ENCODE measurements at regions not wholly inside any gene's neighbourhood (a gene's known extent, or its start where the extent isn't known, plus 50 kb on each side); places are given as distances from the start of the nearest gene placed in this dataset.

DNA sequence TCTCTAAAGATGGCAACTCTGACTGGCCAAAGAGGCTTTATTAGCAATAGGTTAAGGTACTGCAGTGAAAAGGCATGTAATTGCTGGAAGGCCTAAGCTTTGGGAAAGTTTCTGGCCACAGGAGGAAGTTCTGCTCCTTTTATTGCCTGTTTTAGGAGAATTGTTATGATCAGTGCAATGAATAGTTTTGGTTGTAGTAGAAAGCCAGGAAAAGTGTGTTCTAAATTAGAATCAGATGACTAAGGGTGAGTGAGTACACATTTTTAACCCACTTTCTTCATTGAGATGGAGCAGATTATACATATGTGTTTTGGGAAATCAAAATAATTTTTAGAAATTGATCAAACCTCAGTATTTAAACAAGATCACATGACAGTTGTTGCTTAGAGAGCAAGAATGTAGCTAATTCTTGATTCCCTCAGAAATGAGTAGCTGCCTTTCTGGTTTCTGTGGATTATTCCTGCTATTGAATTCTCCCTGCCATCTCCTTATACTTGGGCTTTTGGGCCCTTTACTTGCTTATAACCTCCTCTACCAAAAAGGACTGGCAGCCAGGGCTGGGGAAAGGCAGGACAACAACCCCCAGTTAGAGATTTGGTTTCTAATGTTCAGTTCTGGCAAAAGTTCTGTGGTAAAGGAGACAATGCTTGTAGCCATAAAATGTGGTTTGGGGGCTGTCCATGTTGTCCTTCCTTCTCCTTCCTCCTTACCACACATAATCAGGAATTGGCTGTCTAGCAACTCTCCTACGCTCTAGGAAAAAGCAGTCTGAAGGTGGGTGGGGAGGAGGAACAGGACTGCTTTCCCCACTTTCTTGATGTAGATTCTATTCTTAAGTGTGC lies 217.1 kb downstream of the SLC38A4 start (continued):
- TF ChIP-seq, protein P1, sequence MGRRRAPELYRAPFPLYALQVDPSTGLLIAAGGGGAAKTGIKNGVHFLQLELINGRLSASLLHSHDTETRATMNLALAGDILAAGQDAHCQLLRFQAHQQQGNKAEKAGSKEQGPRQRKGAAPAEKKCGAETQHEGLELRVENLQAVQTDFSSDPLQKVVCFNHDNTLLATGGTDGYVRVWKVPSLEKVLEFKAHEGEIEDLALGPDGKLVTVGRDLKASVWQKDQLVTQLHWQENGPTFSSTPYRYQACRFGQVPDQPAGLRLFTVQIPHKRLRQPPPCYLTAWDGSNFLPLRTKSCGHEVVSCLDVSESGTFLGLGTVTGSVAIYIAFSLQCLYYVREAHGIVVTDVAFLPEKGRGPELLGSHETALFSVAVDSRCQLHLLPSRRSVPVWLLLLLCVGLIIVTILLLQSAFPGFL (CRISPR knock-in tag; IDR thresholded peaks at IDR 0.05; ENCODE audit: borderline replicate concordance), result no peak
- no peak for TF ChIP-seq EMX1 (CRISPR knock-in tag; IDR thresholded peaks at IDR 0.05)
- TF ChIP-seq, protein P2, sequence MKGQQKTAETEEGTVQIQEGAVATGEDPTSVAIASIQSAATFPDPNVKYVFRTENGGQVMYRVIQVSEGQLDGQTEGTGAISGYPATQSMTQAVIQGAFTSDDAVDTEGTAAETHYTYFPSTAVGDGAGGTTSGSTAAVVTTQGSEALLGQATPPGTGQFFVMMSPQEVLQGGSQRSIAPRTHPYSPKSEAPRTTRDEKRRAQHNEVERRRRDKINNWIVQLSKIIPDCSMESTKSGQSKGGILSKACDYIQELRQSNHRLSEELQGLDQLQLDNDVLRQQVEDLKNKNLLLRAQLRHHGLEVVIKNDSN (CRISPR knock-in tag; IDR thresholded peaks at IDR 0.05), result no peak
- TF ChIP-seq, protein P3, sequence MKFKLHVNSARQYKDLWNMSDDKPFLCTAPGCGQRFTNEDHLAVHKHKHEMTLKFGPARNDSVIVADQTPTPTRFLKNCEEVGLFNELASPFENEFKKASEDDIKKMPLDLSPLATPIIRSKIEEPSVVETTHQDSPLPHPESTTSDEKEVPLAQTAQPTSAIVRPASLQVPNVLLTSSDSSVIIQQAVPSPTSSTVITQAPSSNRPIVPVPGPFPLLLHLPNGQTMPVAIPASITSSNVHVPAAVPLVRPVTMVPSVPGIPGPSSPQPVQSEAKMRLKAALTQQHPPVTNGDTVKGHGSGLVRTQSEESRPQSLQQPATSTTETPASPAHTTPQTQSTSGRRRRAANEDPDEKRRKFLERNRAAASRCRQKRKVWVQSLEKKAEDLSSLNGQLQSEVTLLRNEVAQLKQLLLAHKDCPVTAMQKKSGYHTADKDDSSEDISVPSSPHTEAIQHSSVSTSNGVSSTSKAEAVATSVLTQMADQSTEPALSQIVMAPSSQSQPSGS (CRISPR knock-in tag; IDR thresholded peaks at IDR 0.05; ENCODE audit: borderline replicate concordance, low read depth), result no peak
- TF ChIP-seq ZNF671 (CRISPR knock-in tag; IDR thresholded peaks at IDR 0.05), result no peak
- TF ChIP-seq CBFB (CRISPR knock-in tag; IDR thresholded peaks at IDR 0.05; ENCODE audit: low read depth), result no peak
- TF ChIP-seq, protein P4, sequence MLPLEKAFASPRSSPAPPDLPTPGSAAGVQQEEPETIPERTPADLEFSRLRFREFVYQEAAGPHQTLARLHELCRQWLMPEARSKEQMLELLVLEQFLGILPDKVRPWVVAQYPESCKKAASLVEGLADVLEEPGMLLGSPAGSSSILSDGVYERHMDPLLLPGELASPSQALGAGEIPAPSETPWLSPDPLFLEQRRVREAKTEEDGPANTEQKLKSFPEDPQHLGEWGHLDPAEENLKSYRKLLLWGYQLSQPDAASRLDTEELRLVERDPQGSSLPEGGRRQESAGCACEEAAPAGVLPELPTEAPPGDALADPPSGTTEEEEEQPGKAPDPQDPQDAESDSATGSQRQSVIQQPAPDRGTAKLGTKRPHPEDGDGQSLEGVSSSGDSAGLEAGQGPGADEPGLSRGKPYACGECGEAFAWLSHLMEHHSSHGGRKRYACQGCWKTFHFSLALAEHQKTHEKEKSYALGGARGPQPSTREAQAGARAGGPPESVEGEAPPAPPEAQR (CRISPR knock-in tag; IDR thresholded peaks at IDR 0.05), result no peak
- TF ChIP-seq, protein P5, sequence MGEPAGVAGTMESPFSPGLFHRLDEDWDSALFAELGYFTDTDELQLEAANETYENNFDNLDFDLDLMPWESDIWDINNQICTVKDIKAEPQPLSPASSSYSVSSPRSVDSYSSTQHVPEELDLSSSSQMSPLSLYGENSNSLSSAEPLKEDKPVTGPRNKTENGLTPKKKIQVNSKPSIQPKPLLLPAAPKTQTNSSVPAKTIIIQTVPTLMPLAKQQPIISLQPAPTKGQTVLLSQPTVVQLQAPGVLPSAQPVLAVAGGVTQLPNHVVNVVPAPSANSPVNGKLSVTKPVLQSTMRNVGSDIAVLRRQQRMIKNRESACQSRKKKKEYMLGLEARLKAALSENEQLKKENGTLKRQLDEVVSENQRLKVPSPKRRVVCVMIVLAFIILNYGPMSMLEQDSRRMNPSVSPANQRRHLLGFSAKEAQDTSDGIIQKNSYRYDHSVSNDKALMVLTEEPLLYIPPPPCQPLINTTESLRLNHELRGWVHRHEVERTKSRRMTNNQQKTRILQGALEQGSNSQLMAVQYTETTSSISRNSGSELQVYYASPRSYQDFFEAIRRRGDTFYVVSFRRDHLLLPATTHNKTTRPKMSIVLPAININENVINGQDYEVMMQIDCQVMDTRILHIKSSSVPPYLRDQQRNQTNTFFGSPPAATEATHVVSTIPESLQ (CRISPR knock-in tag; IDR thresholded peaks at IDR 0.05), result no peak
- no peak for TF ChIP-seq ZBTB21 (CRISPR knock-in tag; IDR thresholded peaks at IDR 0.05; ENCODE audit: borderline replicate concordance)
- no peak for TF ChIP-seq ZNF219 (CRISPR knock-in tag; IDR thresholded peaks at IDR 0.05; ENCODE audit: borderline replicate concordance)
- TF ChIP-seq, protein P6, sequence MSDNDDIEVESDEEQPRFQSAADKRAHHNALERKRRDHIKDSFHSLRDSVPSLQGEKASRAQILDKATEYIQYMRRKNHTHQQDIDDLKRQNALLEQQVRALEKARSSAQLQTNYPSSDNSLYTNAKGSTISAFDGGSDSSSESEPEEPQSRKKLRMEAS (CRISPR knock-in tag; IDR thresholded peaks at IDR 0.05), result no peak
- TF ChIP-seq TP53 (CRISPR knock-in tag; IDR thresholded peaks at IDR 0.05), result no peak
- TF ChIP-seq, protein P7, sequence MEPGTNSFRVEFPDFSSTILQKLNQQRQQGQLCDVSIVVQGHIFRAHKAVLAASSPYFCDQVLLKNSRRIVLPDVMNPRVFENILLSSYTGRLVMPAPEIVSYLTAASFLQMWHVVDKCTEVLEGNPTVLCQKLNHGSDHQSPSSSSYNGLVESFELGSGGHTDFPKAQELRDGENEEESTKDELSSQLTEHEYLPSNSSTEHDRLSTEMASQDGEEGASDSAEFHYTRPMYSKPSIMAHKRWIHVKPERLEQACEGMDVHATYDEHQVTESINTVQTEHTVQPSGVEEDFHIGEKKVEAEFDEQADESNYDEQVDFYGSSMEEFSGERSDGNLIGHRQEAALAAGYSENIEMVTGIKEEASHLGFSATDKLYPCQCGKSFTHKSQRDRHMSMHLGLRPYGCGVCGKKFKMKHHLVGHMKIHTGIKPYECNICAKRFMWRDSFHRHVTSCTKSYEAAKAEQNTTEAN (CRISPR knock-in tag; IDR thresholded peaks at IDR 0.05), result no peak

DNA sequence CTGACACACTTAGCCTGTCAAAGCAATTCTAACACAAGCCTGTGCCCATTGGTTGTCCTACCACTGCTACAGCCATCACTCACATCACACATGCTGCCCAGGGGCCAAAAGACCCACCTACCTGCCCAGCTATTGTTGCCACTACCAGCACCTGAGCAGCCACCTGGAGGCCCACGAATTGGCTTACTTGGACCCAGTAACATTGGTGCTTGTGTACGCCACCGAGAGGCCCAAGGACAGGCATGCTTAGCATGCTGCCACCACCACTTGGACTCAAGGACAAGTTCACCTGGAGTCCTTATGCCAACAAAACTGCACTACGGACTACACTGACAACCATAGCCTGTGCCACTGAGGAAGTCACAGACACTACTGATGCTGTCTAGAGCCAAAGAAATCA lies 221.1 kb downstream of the SLC38A4 start:
- ChIA-PET CTCF (no interaction called here), POLR2A (no interaction called here)
- Mint-ChIP-seq H3K36me3 (no peaks in the 10 kb centered on the region), H3K27ac (no peak overlapping the region), H3K9me3 (peaks cover 19% of the 10 kb centered on the region), H3K27me3 (ENCODE audit: low read depth) (no peaks in the 10 kb centered on the region), H3K4me3 (no peak overlapping the region), H3K4me1 (peaks cover 5% of the 10 kb centered on the region)
- ATAC-seq (no peak), DNase-seq (ENCODE audit: low spot score) (no peak)
- TF ChIP-seq NFYB (CRISPR knock-in tag; conservative IDR thresholded peaks at IDR 0.05; ENCODE audit: low read depth) (no peak), NR1H2 (CRISPR knock-in tag; IDR thresholded peaks at IDR 0.05) (no peak), JUN (CRISPR knock-in tag; IDR thresholded peaks at IDR 0.05) (no peak), SMAD3 (CRISPR knock-in tag; IDR thresholded peaks at IDR 0.05; ENCODE audit: borderline replicate concordance) (no peak), HMGA2 (CRISPR knock-in tag; IDR thresholded peaks at IDR 0.05) (no peak)
- TF ChIP-seq, protein P8, sequence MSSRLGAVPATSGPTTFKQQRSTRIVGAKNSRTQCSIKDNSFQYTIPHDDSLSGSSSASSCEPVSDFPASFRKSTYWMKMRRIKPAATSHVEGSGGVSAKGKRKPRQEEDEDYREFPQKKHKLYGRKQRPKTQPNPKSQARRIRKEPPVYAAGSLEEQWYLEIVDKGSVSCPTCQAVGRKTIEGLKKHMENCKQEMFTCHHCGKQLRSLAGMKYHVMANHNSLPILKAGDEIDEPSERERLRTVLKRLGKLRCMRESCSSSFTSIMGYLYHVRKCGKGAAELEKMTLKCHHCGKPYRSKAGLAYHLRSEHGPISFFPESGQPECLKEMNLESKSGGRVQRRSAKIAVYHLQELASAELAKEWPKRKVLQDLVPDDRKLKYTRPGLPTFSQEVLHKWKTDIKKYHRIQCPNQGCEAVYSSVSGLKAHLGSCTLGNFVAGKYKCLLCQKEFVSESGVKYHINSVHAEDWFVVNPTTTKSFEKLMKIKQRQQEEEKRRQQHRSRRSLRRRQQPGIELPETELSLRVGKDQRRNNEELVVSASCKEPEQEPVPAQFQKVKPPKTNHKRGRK (CRISPR knock-in tag; IDR thresholded peaks at IDR 0.05; ENCODE audit: borderline replicate concordance), result no peak
- TF ChIP-seq, protein P9, sequence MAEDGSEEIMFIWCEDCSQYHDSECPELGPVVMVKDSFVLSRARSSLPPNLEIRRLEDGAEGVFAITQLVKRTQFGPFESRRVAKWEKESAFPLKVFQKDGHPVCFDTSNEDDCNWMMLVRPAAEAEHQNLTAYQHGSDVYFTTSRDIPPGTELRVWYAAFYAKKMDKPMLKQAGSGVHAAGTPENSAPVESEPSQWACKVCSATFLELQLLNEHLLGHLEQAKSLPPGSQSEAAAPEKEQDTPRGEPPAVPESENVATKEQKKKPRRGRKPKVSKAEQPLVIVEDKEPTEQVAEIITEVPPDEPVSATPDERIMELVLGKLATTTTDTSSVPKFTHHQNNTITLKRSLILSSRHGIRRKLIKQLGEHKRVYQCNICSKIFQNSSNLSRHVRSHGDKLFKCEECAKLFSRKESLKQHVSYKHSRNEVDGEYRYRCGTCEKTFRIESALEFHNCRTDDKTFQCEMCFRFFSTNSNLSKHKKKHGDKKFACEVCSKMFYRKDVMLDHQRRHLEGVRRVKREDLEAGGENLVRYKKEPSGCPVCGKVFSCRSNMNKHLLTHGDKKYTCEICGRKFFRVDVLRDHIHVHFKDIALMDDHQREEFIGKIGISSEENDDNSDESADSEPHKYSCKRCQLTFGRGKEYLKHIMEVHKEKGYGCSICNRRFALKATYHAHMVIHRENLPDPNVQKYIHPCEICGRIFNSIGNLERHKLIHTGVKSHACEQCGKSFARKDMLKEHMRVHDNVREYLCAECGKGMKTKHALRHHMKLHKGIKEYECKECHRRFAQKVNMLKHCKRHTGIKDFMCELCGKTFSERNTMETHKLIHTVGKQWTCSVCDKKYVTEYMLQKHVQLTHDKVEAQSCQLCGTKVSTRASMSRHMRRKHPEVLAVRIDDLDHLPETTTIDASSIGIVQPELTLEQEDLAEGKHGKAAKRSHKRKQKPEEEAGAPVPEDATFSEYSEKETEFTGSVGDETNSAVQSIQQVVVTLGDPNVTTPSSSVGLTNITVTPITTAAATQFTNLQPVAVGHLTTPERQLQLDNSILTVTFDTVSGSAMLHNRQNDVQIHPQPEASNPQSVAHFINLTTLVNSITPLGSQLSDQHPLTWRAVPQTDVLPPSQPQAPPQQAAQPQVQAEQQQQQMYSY (CRISPR knock-in tag; IDR thresholded peaks at IDR 0.05), result no peak
- TF ChIP-seq, protein P4 (CRISPR knock-in tag; IDR thresholded peaks at IDR 0.05), result no peak

All from WTC11 (cell line).